Coronary artery (tissue), 2 donors: ENCODE measurements at regions not wholly inside any gene's neighbourhood (a gene's known extent, or its start where the extent isn't known, plus 50 kb on each side); places are given as distances from the start of the nearest gene placed in this dataset.
"Not testable (repeated sequence)": the region's sequence is repeated elsewhere in the genome, so short reads cannot be mapped to it uniquely, and the experiment has no call there.

Source experiments
- DNase-seq: peaks from one replicate; pipeline ENCODE4 v3.0.0-alpha.2; 2017; ENCODE audit warnings: low spot score
- H3K27ac ChIP-seq, 2 donors: fragments of 200-600 bp; sonication (generic); one replicate each; pipeline ENCODE4 v1.5.1; 2016 to 2019
- H3K4me3 ChIP-seq: fragments of 200-600 bp; sonication (generic); 2 replicates; pipeline ENCODE4 v1.5.1; 2016; ENCODE audit warnings: mild to moderate bottlenecking, moderate library complexity
- TF ChIP-seq, protein P1 (sequence below): fragments of 200-600 bp; sonication (generic); IDR thresholded peaks from one replicate; pipeline ENCODE4 v1.5.1; 2019; ENCODE audit warnings: antibody characterized with exemption

DNA sequence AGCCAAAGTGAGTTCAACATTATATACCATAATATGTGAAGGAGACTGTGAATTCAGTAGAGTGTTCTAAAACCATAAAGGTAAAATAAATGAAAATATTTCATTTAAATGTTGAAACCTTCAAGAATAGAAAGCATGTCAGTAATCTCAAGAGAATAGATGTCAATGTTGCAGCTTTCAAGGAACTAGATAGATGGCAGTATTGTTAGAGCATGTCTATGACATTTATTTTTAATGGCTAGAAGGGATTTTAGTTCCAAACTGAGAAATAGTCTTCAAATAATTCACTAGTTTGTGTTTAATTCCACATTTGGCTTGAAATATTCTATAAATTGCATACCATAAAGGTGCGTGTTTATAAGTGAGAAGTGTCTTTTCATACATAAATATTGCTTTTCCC lies 326.5 kb downstream of the FLRT2 start:
- Histone ChIP-seq H3K4me3 (no peak overlapping the region), H3K27ac (no peak overlapping the region)
- DNase-seq, result no peak
- TF ChIP-seq, protein P1, sequence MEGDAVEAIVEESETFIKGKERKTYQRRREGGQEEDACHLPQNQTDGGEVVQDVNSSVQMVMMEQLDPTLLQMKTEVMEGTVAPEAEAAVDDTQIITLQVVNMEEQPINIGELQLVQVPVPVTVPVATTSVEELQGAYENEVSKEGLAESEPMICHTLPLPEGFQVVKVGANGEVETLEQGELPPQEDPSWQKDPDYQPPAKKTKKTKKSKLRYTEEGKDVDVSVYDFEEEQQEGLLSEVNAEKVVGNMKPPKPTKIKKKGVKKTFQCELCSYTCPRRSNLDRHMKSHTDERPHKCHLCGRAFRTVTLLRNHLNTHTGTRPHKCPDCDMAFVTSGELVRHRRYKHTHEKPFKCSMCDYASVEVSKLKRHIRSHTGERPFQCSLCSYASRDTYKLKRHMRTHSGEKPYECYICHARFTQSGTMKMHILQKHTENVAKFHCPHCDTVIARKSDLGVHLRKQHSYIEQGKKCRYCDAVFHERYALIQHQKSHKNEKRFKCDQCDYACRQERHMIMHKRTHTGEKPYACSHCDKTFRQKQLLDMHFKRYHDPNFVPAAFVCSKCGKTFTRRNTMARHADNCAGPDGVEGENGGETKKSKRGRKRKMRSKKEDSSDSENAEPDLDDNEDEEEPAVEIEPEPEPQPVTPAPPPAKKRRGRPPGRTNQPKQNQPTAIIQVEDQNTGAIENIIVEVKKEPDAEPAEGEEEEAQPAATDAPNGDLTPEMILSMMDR, result no peak

DNA sequence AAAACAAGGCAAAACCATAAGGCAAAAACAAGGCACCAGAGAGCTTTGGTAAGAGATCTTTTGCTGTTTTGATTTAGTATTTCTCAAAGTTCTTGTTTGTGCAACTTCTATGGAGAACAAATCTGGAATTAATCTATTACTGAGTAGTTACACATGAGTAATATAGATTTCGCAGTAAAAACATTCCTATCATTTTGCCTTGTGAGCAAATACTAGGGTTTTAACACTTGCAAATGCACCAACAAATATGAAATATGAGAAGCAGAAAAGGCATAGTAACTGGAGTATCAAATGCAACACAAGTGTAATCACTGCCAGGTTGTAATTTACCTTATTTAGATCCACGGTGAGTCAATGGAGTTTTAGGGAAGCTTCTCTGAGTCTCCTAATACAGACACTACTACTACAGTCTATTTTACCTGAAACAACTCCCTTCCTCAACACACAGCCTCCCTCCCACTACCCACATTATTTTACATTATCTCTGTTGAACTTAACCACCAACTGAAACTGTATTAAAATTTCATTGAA lies 324.1 kb downstream of the FLRT2 start:
- TF ChIP-seq, protein P1, result no peak
- no peak overlapping the region for H3K4me3 ChIP-seq
- DNase-seq, result no peak
- H3K27ac ChIP-seq, result no peak overlapping the region

DNA sequence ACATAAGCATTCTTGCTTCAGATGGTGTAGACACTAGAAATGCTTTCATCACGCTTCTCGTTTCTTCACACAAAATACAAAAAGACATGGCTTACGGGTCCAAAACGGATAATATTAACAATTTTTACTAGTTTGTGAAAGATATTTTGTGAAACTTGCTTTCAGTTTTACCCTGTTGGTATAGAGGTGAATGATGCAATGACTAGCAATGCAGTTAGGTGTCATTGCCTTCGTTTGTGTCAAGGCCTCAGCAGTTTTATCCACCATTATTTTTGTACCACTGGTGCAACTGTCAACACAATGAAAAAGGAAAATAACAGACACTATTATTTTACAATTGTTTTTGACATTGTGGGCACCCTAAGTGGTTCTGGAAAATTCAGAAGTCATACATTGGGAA lies 323.0 kb downstream of the FLRT2 start:
- Histone ChIP-seq H3K27ac (no peak overlapping the region), H3K4me3 (no peak overlapping the region)
- DNase-seq, result no peak
- TF ChIP-seq, protein P1, result no peak

DNA sequence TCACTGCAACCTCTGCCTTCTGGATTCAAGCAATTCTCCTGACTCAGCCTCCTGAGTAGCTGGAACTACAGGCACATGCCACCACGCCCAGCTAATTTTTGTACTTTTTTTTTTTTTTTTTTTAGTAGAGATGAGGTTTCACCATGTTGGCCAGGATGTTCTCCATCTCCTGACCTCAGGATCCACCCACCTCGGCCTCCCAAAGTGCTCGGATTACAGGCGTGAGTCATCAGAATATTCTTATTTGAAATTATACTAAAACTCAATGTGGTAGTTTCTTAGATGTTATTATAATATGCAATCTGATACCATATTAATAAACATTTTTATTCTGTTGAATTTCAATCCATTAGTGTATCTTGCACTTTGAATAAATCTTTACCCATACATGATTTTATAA lies 322.2 kb downstream of the FLRT2 start:
- not testable (repeated sequence) for H3K4me3 ChIP-seq, DNase-seq, H3K27ac ChIP-seq

DNA sequence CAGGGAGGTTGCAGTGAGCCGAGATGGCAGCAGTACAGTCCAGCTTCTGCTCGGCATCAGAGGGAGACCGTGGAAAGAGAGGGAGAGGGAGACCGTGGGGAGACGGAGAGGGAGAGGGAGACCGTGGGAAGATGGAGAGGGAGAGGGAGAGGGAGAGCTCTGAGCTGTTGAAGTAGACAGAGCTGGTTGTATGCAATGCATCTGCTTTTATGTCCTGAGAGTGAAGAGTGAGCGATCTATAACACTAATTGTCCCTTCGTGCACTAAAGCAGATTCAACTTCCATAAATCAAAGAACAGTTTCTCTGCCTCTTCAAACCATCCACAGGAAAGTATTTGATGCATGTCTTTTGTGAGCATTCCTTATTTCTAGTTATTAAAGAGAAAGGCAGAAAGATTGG lies 300.6 kb downstream of the FLRT2 start:
- DNase-seq, H3K4me3 ChIP-seq, H3K27ac ChIP-seq: not testable (repeated sequence)

DNA sequence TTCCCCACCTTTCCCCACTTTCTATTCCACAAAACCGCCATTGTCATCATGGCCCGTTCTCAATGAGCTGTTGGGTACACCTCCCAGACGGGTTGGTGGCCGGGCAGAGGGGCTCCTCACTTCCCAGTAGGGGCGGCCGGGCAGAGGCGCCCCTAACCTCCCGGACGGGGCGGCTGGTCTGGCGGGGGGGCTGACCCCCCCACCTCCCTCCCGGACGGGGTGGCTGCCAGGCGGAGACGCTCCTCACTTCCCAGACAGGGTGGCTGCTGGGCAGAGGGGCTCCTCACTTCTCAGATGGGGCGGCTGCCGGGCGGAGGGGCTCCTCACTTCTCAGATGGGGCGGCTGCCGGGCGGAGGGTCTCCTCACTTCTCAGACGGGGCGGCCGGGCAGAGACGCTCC lies 299.7 kb downstream of the FLRT2 start:
- DNase-seq, H3K4me3 ChIP-seq, H3K27ac ChIP-seq: not testable (repeated sequence)

DNA sequence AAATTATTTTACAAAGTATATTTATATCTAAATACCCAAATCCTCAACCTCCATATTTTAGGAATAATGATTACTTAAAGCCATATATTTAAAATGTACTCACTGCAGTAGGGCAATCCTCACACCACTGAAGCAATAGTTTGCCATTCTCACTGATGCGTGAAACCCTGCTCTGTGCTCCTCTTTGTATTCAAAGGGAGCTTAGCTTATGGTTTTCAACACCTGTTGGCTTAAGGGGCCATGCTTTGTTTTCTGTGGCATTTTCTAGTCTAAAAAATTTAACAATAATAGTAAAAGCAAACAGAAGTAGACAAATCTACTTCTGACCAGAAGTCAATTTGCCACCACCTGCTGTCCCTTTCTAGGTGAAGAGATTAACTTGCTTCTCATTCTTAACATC lies 294.6 kb downstream of the FLRT2 start:
- no peak for DNase-seq
- Histone ChIP-seq H3K27ac (no peak overlapping the region), H3K4me3 (no peak overlapping the region)
- TF ChIP-seq, protein P1, result no peak

DNA sequence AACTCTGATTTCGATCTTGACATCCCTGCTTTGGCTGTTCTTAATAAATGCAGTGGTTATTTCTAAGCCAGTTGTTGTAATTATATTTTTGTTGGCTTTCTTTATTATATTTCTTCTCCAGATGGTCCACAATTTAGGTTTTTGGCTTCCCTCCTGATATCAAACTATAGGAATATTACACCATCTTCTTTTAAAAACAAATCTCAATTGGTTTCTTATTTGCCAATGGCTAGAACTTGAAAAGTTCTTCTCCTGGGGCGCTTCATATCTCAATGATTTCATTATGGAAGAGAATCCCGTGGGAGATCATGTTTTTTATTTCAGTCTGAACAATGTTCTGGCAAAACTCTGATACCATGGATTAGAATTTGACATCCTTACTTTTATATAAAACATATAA lies 292.3 kb downstream of the FLRT2 start:
- DNase-seq, result no peak
- TF ChIP-seq, protein P1, result no peak
- no peak overlapping the region for H3K4me3 ChIP-seq
- no peak overlapping the region for H3K27ac ChIP-seq

DNA sequence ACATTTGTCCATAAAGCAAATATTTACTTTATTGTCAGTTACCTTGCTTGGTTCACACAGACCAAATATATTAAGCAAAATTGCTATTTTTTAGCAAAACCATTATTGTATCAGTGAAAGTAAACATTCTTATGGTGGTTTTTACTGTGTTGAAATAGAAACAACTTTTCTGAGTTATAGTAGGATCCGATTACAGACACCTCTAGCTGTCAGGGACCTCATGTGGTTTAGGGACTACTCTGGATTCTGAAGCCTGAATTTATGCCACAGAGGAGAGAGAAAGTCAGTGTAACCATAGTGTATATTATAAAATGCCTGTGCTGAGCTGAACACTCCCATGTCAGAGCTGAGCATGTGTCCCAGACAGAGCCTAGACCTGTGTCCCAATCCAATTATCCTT lies 287.5 kb downstream of the FLRT2 start:
- no peak for DNase-seq

More for the DNA sequence above, 287.5 kb downstream of the FLRT2 start:
- TF ChIP-seq, protein P1, result no peak
- Histone ChIP-seq H3K4me3 (no peak overlapping the region), H3K27ac (no peak overlapping the region)
